Prostate gland (tissue), 2 donors: ENCODE measurements at regions not wholly inside any gene's neighbourhood (a gene's known extent, or its start where the extent isn't known, plus 50 kb on each side); places are given as distances from the start of the nearest gene placed in this dataset.

ENCODE experiments used
- POLR2A ChIP-seq: fragments of 450-650 bp; IDR thresholded peaks from one replicate; pipeline ENCODE4 v1.6.1; 2016; ENCODE audit warnings: antibody characterized with exemption, mild to moderate bottlenecking
- POLR2AphosphoS5 ChIP-seq: sonication (generic); formaldehyde crosslinking; IDR thresholded peaks from one replicate; pipeline ENCODE4 v1.6.1; 2017; ENCODE audit warnings: antibody characterized with exemption
- TF ChIP-seq, protein P1 (sequence below), 4 experiments: fragments of 200-600 bp in 2 of 4; fragments of 450-650 bp in 2 of 4; sonication (generic) in 2 of 4; IDR thresholded peaks; 1 replicate in 3 of 4; 2 replicates in 1 of 4; pipeline ENCODE4 v1.5.1; 2016 to 2019; ENCODE audit warnings: antibody characterized with exemption in 4 of 4, mild to moderate bottlenecking in 2 of 4, moderate library complexity in 2 of 4

DNA sequence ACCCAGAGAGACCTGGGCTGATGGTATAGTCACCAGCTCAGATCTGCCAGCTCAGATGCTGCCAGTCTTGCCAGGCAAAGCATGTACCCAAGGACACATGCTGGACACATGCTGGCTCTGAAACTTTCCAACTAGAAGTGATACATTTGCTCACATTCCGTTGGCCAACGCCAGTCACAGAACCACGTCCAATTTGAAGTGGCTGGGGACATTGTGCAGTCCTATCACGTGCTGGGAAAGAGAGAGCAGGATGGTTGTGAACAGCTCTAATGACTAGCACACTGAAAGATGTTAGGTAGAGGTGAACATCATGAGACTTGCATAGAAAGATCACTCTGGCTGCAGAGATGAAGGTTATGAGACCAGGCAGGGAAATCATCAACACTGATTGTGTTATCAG is 308.5 kb upstream of the ROPN1 start:
- TF ChIP-seq, protein P1, sequence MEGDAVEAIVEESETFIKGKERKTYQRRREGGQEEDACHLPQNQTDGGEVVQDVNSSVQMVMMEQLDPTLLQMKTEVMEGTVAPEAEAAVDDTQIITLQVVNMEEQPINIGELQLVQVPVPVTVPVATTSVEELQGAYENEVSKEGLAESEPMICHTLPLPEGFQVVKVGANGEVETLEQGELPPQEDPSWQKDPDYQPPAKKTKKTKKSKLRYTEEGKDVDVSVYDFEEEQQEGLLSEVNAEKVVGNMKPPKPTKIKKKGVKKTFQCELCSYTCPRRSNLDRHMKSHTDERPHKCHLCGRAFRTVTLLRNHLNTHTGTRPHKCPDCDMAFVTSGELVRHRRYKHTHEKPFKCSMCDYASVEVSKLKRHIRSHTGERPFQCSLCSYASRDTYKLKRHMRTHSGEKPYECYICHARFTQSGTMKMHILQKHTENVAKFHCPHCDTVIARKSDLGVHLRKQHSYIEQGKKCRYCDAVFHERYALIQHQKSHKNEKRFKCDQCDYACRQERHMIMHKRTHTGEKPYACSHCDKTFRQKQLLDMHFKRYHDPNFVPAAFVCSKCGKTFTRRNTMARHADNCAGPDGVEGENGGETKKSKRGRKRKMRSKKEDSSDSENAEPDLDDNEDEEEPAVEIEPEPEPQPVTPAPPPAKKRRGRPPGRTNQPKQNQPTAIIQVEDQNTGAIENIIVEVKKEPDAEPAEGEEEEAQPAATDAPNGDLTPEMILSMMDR (IDR thresholded peaks at IDR 0.05), result no peak
- TF ChIP-seq POLR2A (no peak), POLR2AphosphoS5 (no peak)
